Transverse colon (tissue), 3 donors: ENCODE measurements at regions not wholly inside any gene's neighbourhood (a gene's known extent, or its start where the extent isn't known, plus 50 kb on each side); places are given as distances from the start of the nearest gene placed in this dataset.

Experiments used
- EP300 ChIP-seq: sonication (generic); formaldehyde crosslinking; IDR thresholded peaks from one replicate; pipeline ENCODE4 v1.6.1; 2017; ENCODE audit warnings: antibody characterized with exemption, low read depth
- POLR2A ChIP-seq: fragments of 450-650 bp; IDR thresholded peaks from one replicate; pipeline ENCODE4 v1.6.1; 2016; ENCODE audit warnings: antibody characterized with exemption, mild to moderate bottlenecking, moderate library complexity
- TF ChIP-seq, protein P1 (sequence below), 5 experiments: fragments of 200-600 bp in 3 of 5; fragments of 450-650 bp in 2 of 5; sonication (generic) in 3 of 5; IDR thresholded peaks; 1 replicate in 2 of 5; 2 replicates in 3 of 5; pipeline ENCODE4 v1.5.1; 2016 to 2017; ENCODE audit warnings: antibody characterized with exemption in 5 of 5, inconsistent platforms in 3 of 5, mild to moderate bottlenecking in 2 of 5, moderate library complexity in 1 of 5

DNA sequence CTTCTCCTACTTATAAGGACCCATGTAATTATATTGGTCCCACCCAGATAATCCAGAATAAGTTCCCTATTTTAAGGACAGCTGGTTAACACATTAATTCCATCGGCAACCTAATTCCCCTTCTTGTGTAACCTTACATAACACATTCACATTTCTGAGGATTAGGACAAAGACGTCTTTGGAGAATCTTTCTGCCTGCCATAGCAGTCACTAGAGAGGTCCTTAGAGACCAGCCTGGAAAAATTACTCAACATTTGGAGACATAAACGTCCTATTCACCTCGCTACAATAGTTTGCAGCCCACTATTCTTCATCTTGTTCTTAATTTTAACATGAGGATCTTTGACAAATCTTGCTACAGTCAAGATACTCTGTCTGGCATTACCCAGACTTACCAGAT is 100.1 kb downstream of the MAFB start:
- TF ChIP-seq EP300 (no peak), POLR2A (no peak)
- TF ChIP-seq, protein P1, sequence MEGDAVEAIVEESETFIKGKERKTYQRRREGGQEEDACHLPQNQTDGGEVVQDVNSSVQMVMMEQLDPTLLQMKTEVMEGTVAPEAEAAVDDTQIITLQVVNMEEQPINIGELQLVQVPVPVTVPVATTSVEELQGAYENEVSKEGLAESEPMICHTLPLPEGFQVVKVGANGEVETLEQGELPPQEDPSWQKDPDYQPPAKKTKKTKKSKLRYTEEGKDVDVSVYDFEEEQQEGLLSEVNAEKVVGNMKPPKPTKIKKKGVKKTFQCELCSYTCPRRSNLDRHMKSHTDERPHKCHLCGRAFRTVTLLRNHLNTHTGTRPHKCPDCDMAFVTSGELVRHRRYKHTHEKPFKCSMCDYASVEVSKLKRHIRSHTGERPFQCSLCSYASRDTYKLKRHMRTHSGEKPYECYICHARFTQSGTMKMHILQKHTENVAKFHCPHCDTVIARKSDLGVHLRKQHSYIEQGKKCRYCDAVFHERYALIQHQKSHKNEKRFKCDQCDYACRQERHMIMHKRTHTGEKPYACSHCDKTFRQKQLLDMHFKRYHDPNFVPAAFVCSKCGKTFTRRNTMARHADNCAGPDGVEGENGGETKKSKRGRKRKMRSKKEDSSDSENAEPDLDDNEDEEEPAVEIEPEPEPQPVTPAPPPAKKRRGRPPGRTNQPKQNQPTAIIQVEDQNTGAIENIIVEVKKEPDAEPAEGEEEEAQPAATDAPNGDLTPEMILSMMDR (IDR thresholded peaks at IDR 0.05) = no peak
